ENCODE measurements at regions not wholly inside any gene's neighbourhood (a gene's known extent, or its start where the extent isn't known, plus 50 kb on each side); places are given as distances from the start of the nearest gene placed in this dataset.
"Not testable (repeated sequence)": the region's sequence is repeated elsewhere in the genome, so short reads cannot be mapped to it uniquely, and the experiment has no call there.

GRCh38 chr3:168975576-168975975 lies 687.9 kb downstream of the MECOM start:
- no peak for DNase-seq

- DNase-seq = no peak
Measured at GRCh38 chr3:168974617-168975403, 688.7 kb downstream of the MECOM start.

- DNase-seq = no peak
Measured at GRCh38 chr3:168973897-168974296, 689.6 kb downstream of the MECOM start.

GRCh38 chr3:168973206-168973605 lies 690.3 kb downstream of the MECOM start:
- DNase-seq = no peak

GRCh38 chr3:168968609-168969008 lies 694.9 kb downstream of the MECOM start:
- DNase-seq = no peak

GRCh38 chr3:168964736-168965135 lies 698.8 kb downstream of the MECOM start:
- no peak for DNase-seq

GRCh38 chr3:168961271-168961670 lies 702.2 kb downstream of the MECOM start:
- DNase-seq = no peak

- no peak for DNase-seq
Measured at GRCh38 chr3:168959731-168960130, 703.8 kb downstream of the MECOM start.

GRCh38 chr3:168958466-168958865 lies 705.0 kb downstream of the MECOM start:
- DNase-seq = no peak

GRCh38 chr3:168956076-168956475 lies 707.4 kb downstream of the MECOM start:
- no peak for DNase-seq

- no peak for DNase-seq
Measured at GRCh38 chr3:168952551-168952950, 711.0 kb downstream of the MECOM start.

GRCh38 chr3:168951884-168952283 lies 711.6 kb downstream of the MECOM start:
- no peak for DNase-seq

GRCh38 chr3:168951368-168951767 lies 712.1 kb downstream of the MECOM start:
- DNase-seq = no peak

- DNase-seq = no peak
Measured at GRCh38 chr3:168950622-168951021, 712.9 kb downstream of the MECOM start.

GRCh38 chr3:168939651-168940238 lies 723.8 kb downstream of the MECOM start:
- DNase-seq = no peak

- no peak for DNase-seq
Measured at GRCh38 chr3:168933614-168934013, 729.9 kb downstream of the MECOM start.

- DNase-seq = not testable (repeated sequence)
Measured at GRCh38 chr3:168929997-168930396, 733.5 kb downstream of the MECOM start.

GRCh38 chr3:168926426-168926825 lies 737.1 kb downstream of the MECOM start:
- no peak for DNase-seq

GRCh38 chr3:168925568-168925967 lies 737.9 kb downstream of the MECOM start:
- no peak for DNase-seq

- DNase-seq = no peak
Measured at GRCh38 chr3:168914662-168915061, 748.9 kb downstream of the MECOM start.

- no peak for DNase-seq
Measured at GRCh38 chr3:168909260-168909659, 754.3 kb downstream of the MECOM start.

- no peak for DNase-seq
Measured at GRCh38 chr3:168895419-168895818, 768.1 kb downstream of the MECOM start.

- DNase-seq = no peak
Measured at GRCh38 chr3:168894214-168894613, 769.3 kb downstream of the MECOM start.

- no peak for DNase-seq
Measured at GRCh38 chr3:168889666-168890065, 773.8 kb downstream of the MECOM start.

- no peak for DNase-seq
Measured at GRCh38 chr3:168888781-168889180, 774.7 kb downstream of the MECOM start.

All from NCI-H1417 treated with DMSO at 0.1 percent for 48 hours (cell line).